HG03565 (cell line): ENCODE measurements at regions not wholly inside any gene's neighbourhood (a gene's known extent, or its start where the extent isn't known, plus 50 kb on each side); places are given as distances from the start of the nearest gene placed in this dataset.

Source experiments
- ATAC-seq: cut with Tn5 transposase; IDR thresholded peaks from one replicate; pipeline ENCODE4 v1.9.1; 2021; ENCODE audit warnings: mild to moderate bottlenecking, moderate library complexity; ENCODE audit not compliant: unreplicated experiment

- no peak for ATAC-seq
Measured at GRCh38 chr5:82622711-82623514, 344.8 kb upstream of the RPS23 start.

- no peak for ATAC-seq
Measured at GRCh38 chr5:82622205-82622604, 344.1 kb upstream of the RPS23 start.

GRCh38 chr5:82620957-82621600 lies 342.9 kb upstream of the RPS23 start:
- no peak for ATAC-seq

GRCh38 chr5:82619097-82619496 lies 340.9 kb upstream of the RPS23 start:
- no peak for ATAC-seq

GRCh38 chr5:82614706-82615105 lies 336.6 kb upstream of the RPS23 start:
- no peak for ATAC-seq

GRCh38 chr5:82613891-82614290 lies 335.7 kb upstream of the RPS23 start:
- ATAC-seq = no peak

- ATAC-seq = no peak
Measured at GRCh38 chr5:82610686-82611085, 332.5 kb upstream of the RPS23 start.

- ATAC-seq = no peak
Measured at GRCh38 chr5:82605441-82605973, 327.4 kb upstream of the RPS23 start.

GRCh38 chr5:82603033-82603987 lies 325.2 kb upstream of the RPS23 start:
- ATAC-seq = no peak

- no peak for ATAC-seq
Measured at GRCh38 chr5:82601861-82602260, 323.7 kb upstream of the RPS23 start.

- ATAC-seq = no peak
Measured at GRCh38 chr5:82601077-82601476, 322.9 kb upstream of the RPS23 start.

- ATAC-seq = no peak
Measured at GRCh38 chr5:82599692-82600091, 321.5 kb upstream of the RPS23 start.

- no peak for ATAC-seq
Measured at GRCh38 chr5:82599030-82599429, 320.9 kb upstream of the RPS23 start.

GRCh38 chr5:82597437-82597836 lies 319.3 kb upstream of the RPS23 start:
- ATAC-seq = no peak

- ATAC-seq = no peak
Measured at GRCh38 chr5:82596451-82596850, 318.3 kb upstream of the RPS23 start.

GRCh38 chr5:82595113-82595512 lies 317.0 kb upstream of the RPS23 start:
- ATAC-seq = no peak

GRCh38 chr5:82594097-82594496 lies 315.9 kb upstream of the RPS23 start:
- ATAC-seq = no peak

- no peak for ATAC-seq
Measured at GRCh38 chr5:82593481-82593880, 315.3 kb upstream of the RPS23 start.

- ATAC-seq = no peak
Measured at GRCh38 chr5:82591021-82591515, 312.9 kb upstream of the RPS23 start.

GRCh38 chr5:82590112-82590511 lies 312.0 kb upstream of the RPS23 start:
- ATAC-seq = no peak
